Stomach (tissue), 8 donors: ENCODE measurements at regions not wholly inside any gene's neighbourhood (a gene's known extent, or its start where the extent isn't known, plus 50 kb on each side); places are given as distances from the start of the nearest gene placed in this dataset.

Source experiments
- DNase-seq, 2 donors: peaks; one replicate each; pipeline versions ENCODE4 v3.0.0 to v3.0.0-alpha.2; 2013 to 2019
- H3K27ac ChIP-seq, 5 donors: fragments of 200-600 bp in 4 of 5; sonication (generic) in 4 of 5; one replicate each; pipeline ENCODE4 v1.5.1; 2013 to 2019; ENCODE audit warnings: mild to moderate bottlenecking in 1 of 5, moderate library complexity in 1 of 5
- H3K27me3 ChIP-seq, 3 donors: fragments of 200-600 bp; sonication (generic); one replicate each; pipeline ENCODE4 v1.5.1; 2017 to 2019; ENCODE audit warnings: mixed run types in 1 of 3
- H3K36me3 ChIP-seq, 4 donors: fragments of 200-600 bp; sonication (generic); 1 replicate in 3 of 4; 2 replicates in 1 of 4; pipeline ENCODE4 v1.5.1; 2016 to 2019
- H3K4me1 ChIP-seq, 4 donors: fragments of 200-600 bp; sonication (generic); one replicate each; pipeline ENCODE4 v1.5.1; 2016 to 2019
- H3K4me3 ChIP-seq, 4 donors: fragments of 200-600 bp; sonication (generic) in 3 of 4; one replicate each; pipeline ENCODE4 v1.5.1; 2016 to 2019; ENCODE audit warnings: mild to moderate bottlenecking in 1 of 4
- H3K9me3 ChIP-seq, 4 donors: fragments of 200-600 bp; sonication (generic); one replicate each; pipeline ENCODE4 v1.5.1; 2016 to 2019
- CTCF ChIP-seq, 7 experiments: fragments of 450-650 bp in 4 of 7; fragments of 200-600 bp in 3 of 7; sonication (generic) in 3 of 7; IDR thresholded peaks; one replicate each; pipeline ENCODE4 v1.5.1; 2016 to 2019; ENCODE audit warnings: antibody characterized with exemption in 7 of 7, control low read depth in 2 of 7, mild to moderate bottlenecking in 1 of 7
- EP300 ChIP-seq: sonication (generic); formaldehyde crosslinking; IDR thresholded peaks from one replicate; pipeline ENCODE4 v1.6.1; 2017; ENCODE audit warnings: antibody characterized with exemption
- POLR2A ChIP-seq, 4 donors: fragments of 450-650 bp; IDR thresholded peaks; one replicate each; pipeline ENCODE4 v1.6.1; 2016; ENCODE audit warnings: antibody characterized with exemption in 4 of 4, control low read depth in 2 of 4, mild to moderate bottlenecking in 1 of 4, moderate library complexity in 1 of 4
- POLR2AphosphoS5 ChIP-seq, 3 donors: sonication (generic); formaldehyde crosslinking; IDR thresholded peaks; one replicate each; pipeline ENCODE4 v1.6.1; 2016; ENCODE audit warnings: antibody characterized with exemption in 3 of 3
- WGBS, 5 donors: extraction: QIAGEN DNeasy Blood & Tissue Kit in 3 of 5; methylation state at CpG; one replicate each; pipeline versions ENCODE4 v1.1.5 to v1.1.7; 2013 to 2018; 5-methylcytosine and 5-hydroxymethylcytosine counted together
- intact Hi-C: fragments of 100-400 bp; cut with DNase I; formaldehyde crosslinking; loops from one replicate; pipeline ENCODE4 v1.15.1; 2023; ENCODE audit warnings: low total_unique reads
- donor health status: healthy with polysubstance abuse.
- donor health status: Bipolar disorder and iron deficiency.
- donor health status: healthy.

GRCh38 chr6:160917572-160917971 lies 74.0 kb upstream of the MAP3K4 start:
- H3K27me3 ChIP-seq = no peaks in the 10 kb centered on the region
- WGBS, 5 donors = 75 to 90% (median 85%) methylated on average over 3 of the region's 3 CpGs
- no peak for TF ChIP-seq EP300
- TF ChIP-seq POLR2A (IDR thresholded peaks at IDR 0.05) = no peak
- H3K4me1 ChIP-seq = peaks cover 4 to 23% (median 7%) of the 10 kb centered on the region in 4 donors
- intact Hi-C loops = no loop called here
- no peaks in the 10 kb centered on the region for H3K36me3 ChIP-seq
- peaks cover 0 to 13% (median 9%) of the 10 kb centered on the region in 4 donors for H3K9me3 ChIP-seq
- no peak for DNase-seq
- H3K4me3 ChIP-seq = no peak overlapping the region
- peak overlapping the region in 2 of 5 donors; percentile 24 to 40 for H3K27ac ChIP-seq

GRCh38 chr6:160919723-160920440 lies 71.7 kb upstream of the MAP3K4 start:
- no peaks in the 10 kb centered on the region for H3K9me3 ChIP-seq
- intact Hi-C loops = no loop called here

GRCh38 chr6:160921095-160921494 lies 70.5 kb upstream of the MAP3K4 start:
- Histone ChIP-seq H3K4me1 (peaks cover 4 to 23% (median 7%) of the 10 kb centered on the region in 4 donors), H3K4me3 (no peak overlapping the region), H3K36me3 (no peaks in the 10 kb centered on the region), H3K27ac (no peak overlapping the region), H3K9me3 (no peaks in the 10 kb centered on the region), H3K27me3 (no peaks in the 10 kb centered on the region)
- WGBS, 5 donors = 79 to 96% (median 94%) methylated on average over 3 of the region's 3 CpGs
- no peak for DNase-seq
- intact Hi-C loops = no loop called here
- no peak for TF ChIP-seq EP300
- no peak for TF ChIP-seq POLR2A (IDR thresholded peaks at IDR 0.05)
- TF ChIP-seq POLR2AphosphoS5 (IDR thresholded peaks at IDR 0.05) = no peak
- TF ChIP-seq CTCF (IDR thresholded peaks at IDR 0.05) = no peak

More at GRCh38 chr6:160919723-160920440, 71.7 kb upstream of the MAP3K4 start:
- no peaks in the 10 kb centered on the region for H3K27me3 ChIP-seq
- H3K4me1 ChIP-seq = peaks cover 4 to 23% (median 7%) of the 10 kb centered on the region in 4 donors
- TF ChIP-seq CTCF (IDR thresholded peaks at IDR 0.05) (no peak), POLR2A (IDR thresholded peaks at IDR 0.05) (no peak), POLR2AphosphoS5 (IDR thresholded peaks at IDR 0.05) (no peak), EP300 (no peak)
- 32 to 60% (median 50%) methylated on average over 2 of the region's 2 CpGs for WGBS, 5 donors
- peak overlapping the region; percentile 3 to 74 (median 63) for H3K27ac ChIP-seq
- peak in 1 of 2 donors; percentile 72 for DNase-seq
- no peaks in the 10 kb centered on the region for H3K36me3 ChIP-seq
- no peak overlapping the region for H3K4me3 ChIP-seq

- no peak for DNase-seq
- peaks cover 0 to 16% (median 5%) of the 10 kb centered on the region in 3 donors for H3K27me3 ChIP-seq
- WGBS, 5 donors = 83 to 89% (median 86%) methylated on average over 22 to 29 of the region's 29 CpGs
- H3K4me3 ChIP-seq = no peak overlapping the region
- no peaks in the 10 kb centered on the region for H3K36me3 ChIP-seq
- no peaks in the 10 kb centered on the region for H3K9me3 ChIP-seq
- no peak overlapping the region for H3K27ac ChIP-seq
- intact Hi-C loops = no loop called here
- H3K4me1 ChIP-seq = peaks cover 4 to 14% (median 12%) of the 10 kb centered on the region in 4 donors
- TF ChIP-seq POLR2A (IDR thresholded peaks at IDR 0.05) (no peak), CTCF (IDR thresholded peaks at IDR 0.05) (no peak), POLR2AphosphoS5 (IDR thresholded peaks at IDR 0.05) (no peak), EP300 (no peak)
Measured at GRCh38 chr6:160926281-160927276, 65.0 kb upstream of the MAP3K4 start.
